Kidney (tissue), 13 donors: ENCODE measurements at regions not wholly inside any gene's neighbourhood (a gene's known extent, or its start where the extent isn't known, plus 50 kb on each side); places are given as distances from the start of the nearest gene placed in this dataset.

Experiments
- DNase-seq, 5 donors: peaks; one replicate each; pipeline ENCODE4 v3.0.0-alpha.2; 2013 to 2020
- FAIRE-seq: peaks from 2 replicates; lab custom pipeline; 2012; peaks lifted over from hg19 to GRCh38; lab: Jason Lieb, UNC
- H3K27ac ChIP-seq, 2 donors: one replicate each; pipeline ENCODE4 v1.7.0; 2013; ENCODE audit warnings: low read depth in 2 of 2, low read length in 2 of 2, inconsistent platforms in 1 of 2
- H3K27me3 ChIP-seq: one replicate; pipeline ENCODE4 v1.7.1; 2013; ENCODE audit warnings: low read length, inconsistent platforms; ENCODE audit not compliant: control insufficient read depth, insufficient read depth
- H3K36me3 ChIP-seq, 3 donors: one replicate each; pipeline versions ENCODE4 v1.7.0 to v1.7.1; 2013; ENCODE audit warnings: low read length in 3 of 3, control low read depth in 1 of 3, inconsistent platforms in 1 of 3; ENCODE audit not compliant: insufficient read depth in 3 of 3, control insufficient read depth in 2 of 3
- H3K4me1 ChIP-seq, 3 donors: one replicate each; pipeline versions ENCODE4 v1.7.0 to v1.7.1; 2013; ENCODE audit warnings: low read length in 3 of 3, inconsistent platforms in 1 of 3, low read depth in 1 of 3; ENCODE audit not compliant: control insufficient read depth in 2 of 3, insufficient read depth in 2 of 3
- H3K4me3 ChIP-seq, 3 donors: one replicate each; pipeline versions ENCODE4 v1.7.0 to v1.8.1; 2013; ENCODE audit warnings: low read length in 3 of 3, control low read depth in 1 of 3, inconsistent platforms in 1 of 3
- H3K9ac ChIP-seq, 3 donors: one replicate each; pipeline versions ENCODE4 v1.7.0 to v1.7.1; 2013; ENCODE audit warnings: low read length in 3 of 3, control low read depth in 1 of 3, inconsistent platforms in 1 of 3
- H3K9me3 ChIP-seq, 3 donors: one replicate each; pipeline versions ENCODE4 v1.7.0 to v1.7.1; 2013; ENCODE audit warnings: low read length in 3 of 3, control low read depth in 1 of 3, inconsistent platforms in 1 of 3; ENCODE audit not compliant: control insufficient read depth in 2 of 3, insufficient read depth in 1 of 3
- CTCF ChIP-seq: IDR thresholded peaks from 3 replicates; pipeline ENCODE4 v1.5.1; 2012; ENCODE audit warnings: mild to moderate bottlenecking, moderate library complexity, borderline replicate concordance; ENCODE audit not compliant: insufficient read depth; ENCODE audit errors: extremely low read depth
- intact Hi-C: fragments of 100-400 bp; cut with DNase I; formaldehyde crosslinking; loops from one replicate; pipeline ENCODE4 v1.11.1; 2022
- donor health status: control.
- donor health status: control.
- donor health status: control.
- donor health status: control.
- donor health status: control.
- donor health status: DM: yes; HTN: yes; CAD: no.
- donor health status: Normal renal cell carcinoma (clear cell type).

DNA sequence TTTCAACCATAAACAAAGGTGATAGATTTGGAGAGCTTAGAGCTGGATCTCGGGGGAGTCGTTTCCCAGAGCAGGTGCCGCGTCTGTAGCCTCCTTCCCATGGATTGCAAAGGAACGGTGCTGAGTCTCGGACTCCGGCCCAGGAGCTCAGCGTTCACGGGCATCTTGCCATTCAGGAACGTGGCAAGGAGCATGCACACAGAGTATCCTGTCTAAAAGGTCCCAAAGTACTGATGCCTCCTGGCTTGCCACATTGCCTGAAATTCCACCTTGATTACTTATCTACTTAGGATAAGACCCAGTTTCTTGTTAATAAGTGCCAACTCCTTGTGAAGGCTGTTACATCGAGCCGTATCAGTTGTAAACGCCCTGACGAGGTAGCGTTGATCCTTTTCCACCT lies 197.8 kb upstream of the MYT1L start:
- H3K9ac ChIP-seq = no peak overlapping the region
- DNase-seq = no peak
- intact Hi-C loops = no loop called here
- peaks cover 0 to 4% (median 0%) of the 10 kb centered on the region in 3 donors for H3K4me1 ChIP-seq
- no peak for TF ChIP-seq CTCF
- FAIRE-seq = no peak
- H3K27ac ChIP-seq = no peak overlapping the region
- H3K9me3 ChIP-seq = no peaks in the 10 kb centered on the region
- H3K4me3 ChIP-seq = no peak overlapping the region
- no peaks in the 10 kb centered on the region for H3K36me3 ChIP-seq
- H3K27me3 ChIP-seq = no peaks in the 10 kb centered on the region

GRCh38 chr2:2527148-2527547 lies 196.1 kb upstream of the MYT1L start:
- DNase-seq (no peak), FAIRE-seq (no peak)
- TF ChIP-seq CTCF = no peak
- intact Hi-C loops = no loop called here
- Histone ChIP-seq H3K4me1 (peaks cover 0 to 4% (median 0%) of the 10 kb centered on the region in 3 donors), H3K9ac (no peak overlapping the region), H3K4me3 (no peak overlapping the region), H3K27ac (no peak overlapping the region), H3K36me3 (no peaks in the 10 kb centered on the region), H3K27me3 (no peaks in the 10 kb centered on the region), H3K9me3 (no peaks in the 10 kb centered on the region)

DNA sequence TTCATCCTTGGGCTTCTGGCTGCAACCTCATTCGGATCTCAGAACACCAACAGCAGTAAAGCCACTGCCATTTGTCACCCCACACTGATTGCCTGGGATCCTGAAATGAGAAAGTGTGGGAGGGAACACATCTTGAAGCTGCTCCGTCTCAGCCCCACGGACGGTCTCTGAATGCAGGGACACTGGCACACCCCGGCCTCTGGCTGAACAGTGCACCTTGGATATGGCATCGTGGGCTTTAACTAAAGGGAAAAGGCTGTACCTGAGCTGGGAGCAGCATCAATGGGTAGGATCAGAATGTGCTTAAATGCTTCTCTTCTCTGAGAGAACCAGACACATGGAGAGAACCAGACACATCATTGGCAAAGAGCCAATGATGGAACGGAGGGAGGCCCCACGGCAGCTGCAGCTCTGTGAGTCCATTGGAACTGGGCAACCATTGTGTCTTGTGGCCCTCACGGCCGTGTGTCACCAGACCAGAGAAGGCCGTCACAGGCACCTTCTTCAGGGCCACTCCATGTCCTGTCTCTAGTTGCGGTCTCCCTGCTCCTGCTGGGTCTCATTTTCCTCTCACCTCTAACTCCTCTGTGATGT lies 193.4 kb upstream of the MYT1L start:
- Histone ChIP-seq H3K27me3 (no peaks in the 10 kb centered on the region), H3K4me3 (no peak overlapping the region), H3K9ac (no peak overlapping the region), H3K36me3 (no peaks in the 10 kb centered on the region), H3K4me1 (peaks cover 0 to 4% (median 0%) of the 10 kb centered on the region in 3 donors), H3K9me3 (no peaks in the 10 kb centered on the region), H3K27ac (no peak overlapping the region)
- FAIRE-seq (no peak), DNase-seq (peak in 1 of 5 donors; percentile 28)
- no peak for TF ChIP-seq CTCF
- intact Hi-C loops = no loop called here
